Adrenal gland (tissue), 9 donors: ENCODE measurements at regions not wholly inside any gene's neighbourhood (a gene's known extent, or its start where the extent isn't known, plus 50 kb on each side); places are given as distances from the start of the nearest gene placed in this dataset.
A peak's percentile ranks its signal among the peaks of the same experiment; 100 is the strongest.

ENCODE experiments used
- DNase-seq, 7 donors: peaks; one replicate each; pipeline ENCODE4 v3.0.0-alpha.2; 2019 to 2020
- H3K27ac ChIP-seq, 5 donors: fragments of 200-600 bp; sonication (generic) in 4 of 5; 1 replicate in 3 of 5; 2 replicates in 2 of 5; pipeline versions ENCODE4 v1.5.1 to v1.8.0; 2016 to 2020; ENCODE audit warnings: mild to moderate bottlenecking in 1 of 5
- H3K27me3 ChIP-seq: fragments of 200-600 bp; 2 replicates; pipeline ENCODE4 v1.8.0; 2021
- H3K36me3 ChIP-seq, 2 donors: fragments of 200-600 bp; replicated peaks in 1 of 2; 1 replicate in 1 of 2; 2 replicates in 1 of 2; pipeline versions ENCODE4 v1.5.1 to v1.8.0; 2018 to 2022
- H3K4me1 ChIP-seq, 2 donors: fragments of 200-600 bp; replicated peaks in 1 of 2; 1 replicate in 1 of 2; 2 replicates in 1 of 2; pipeline versions ENCODE4 v1.5.1 to v1.8.0; 2018 to 2021
- H3K4me3 ChIP-seq, 4 donors: fragments of 200-600 bp; sonication (generic) in 3 of 4; one replicate each; pipeline ENCODE4 v1.5.1; 2016 to 2018
- H3K9me3 ChIP-seq, 3 donors: fragments of 200-600 bp; sonication (generic) in 1 of 3; replicated peaks in 1 of 3; 1 replicate in 2 of 3; 2 replicates in 1 of 3; pipeline versions ENCODE4 v1.5.1 to v1.8.0; 2016 to 2021
- CTCF ChIP-seq, 6 experiments: fragments of 450-650 bp in 4 of 6; fragments of 200-600 bp in 2 of 6; sonication (generic) in 1 of 6; IDR thresholded peaks; 1 replicate in 5 of 6; 2 replicates in 1 of 6; pipeline versions ENCODE4 v1.5.1 to v1.8.0; 2016 to 2021; ENCODE audit warnings: antibody characterized with exemption in 6 of 6, mild to moderate bottlenecking in 2 of 6, moderate library complexity in 1 of 6
- POLR2A ChIP-seq, 2 donors: fragments of 450-650 bp; IDR thresholded peaks; one replicate each; pipeline ENCODE4 v1.6.1; 2017; ENCODE audit warnings: antibody characterized with exemption in 2 of 2, mild to moderate bottlenecking in 2 of 2, moderate library complexity in 1 of 2
- WGBS, 4 donors: extraction: QIAGEN DNeasy Blood & Tissue Kit in 2 of 4; methylation state at CpG; one replicate each; pipeline versions ENCODE4 v1.1.5 to v1.1.7; 2013 to 2017; 5-methylcytosine and 5-hydroxymethylcytosine counted together
- intact Hi-C, 2 donors: fragments of 100-400 bp; cut with DNase I; formaldehyde crosslinking; loops; one replicate each; pipeline versions ENCODE4 v1.14.1 to v1.15.0; 2022 to 2023
- donor health status: healthy with polysubstance abuse.
- donor health status: Bipolar disorder and iron deficiency.
- donor health status: DM: yes; HTN: yes; CAD: no.
- donor health status: DM: no; HTN: no; CAD: no.
- donor health status: DM: no; HTN: no; CAD: no.

- TF ChIP-seq CTCF (IDR thresholded peaks at IDR 0.05) (no peak), POLR2A (IDR thresholded peaks at IDR 0.05) (no peak)
- H3K27me3 ChIP-seq = no peaks in the 10 kb centered on the region
- no peaks in the 10 kb centered on the region for H3K36me3 ChIP-seq
- no peaks in the 10 kb centered on the region for H3K9me3 ChIP-seq
- H3K4me3 ChIP-seq = no peak overlapping the region
- H3K27ac ChIP-seq = peak overlapping the region in 1 of 5 donors; percentile 1
- H3K4me1 ChIP-seq = no peaks in the 10 kb centered on the region
- WGBS, 4 donors = 55 to 65% (median 61%) methylated on average over 2 of the region's 2 CpGs
- intact Hi-C loops = no loop called here
- no peak for DNase-seq
Measured at GRCh38 chrX:2628751-2629315, 62.3 kb upstream of the CD99 start.

- intact Hi-C loops = no loop called here
- Histone ChIP-seq H3K4me3 (no peak overlapping the region), H3K4me1 (no peaks in the 10 kb centered on the region), H3K27me3 (no peaks in the 10 kb centered on the region), H3K36me3 (no peaks in the 10 kb centered on the region), H3K9me3 (no peaks in the 10 kb centered on the region), H3K27ac (no peak overlapping the region)
- DNase-seq = peak in 6 of 7 donors; percentile 22 to 72 (median 42)
- WGBS, 4 donors = 36 to 44% (median 41%) methylated on average over 3 of the region's 3 CpGs
- TF ChIP-seq POLR2A (IDR thresholded peaks at IDR 0.05) (no peak), CTCF (IDR thresholded peaks at IDR 0.05) (peak; percentile 21 to 67 (median 54))
Measured at GRCh38 chrX:2627272-2627867, 63.7 kb upstream of the CD99 start.

GRCh38 chrX:2626750-2627149 lies 64.3 kb upstream of the CD99 start:
- TF ChIP-seq CTCF (IDR thresholded peaks at IDR 0.05) (no peak), POLR2A (IDR thresholded peaks at IDR 0.05) (no peak)
- Histone ChIP-seq H3K36me3 (no peaks in the 10 kb centered on the region), H3K4me3 (no peak overlapping the region), H3K4me1 (no peaks in the 10 kb centered on the region), H3K27me3 (no peaks in the 10 kb centered on the region), H3K9me3 (no peaks in the 10 kb centered on the region), H3K27ac (no peak overlapping the region)
- WGBS, 4 donors = 75 to 92% (median 83%) methylated on average over 2 of the region's 2 CpGs
- no peak for DNase-seq
- intact Hi-C loops = no loop called here

- TF ChIP-seq CTCF (IDR thresholded peaks at IDR 0.05) (no peak), POLR2A (IDR thresholded peaks at IDR 0.05) (no peak)
- peaks cover 0 to 4% of the 10 kb centered on the region in 2 donors for H3K36me3 ChIP-seq
- H3K4me3 ChIP-seq = no peak overlapping the region
- H3K4me1 ChIP-seq = no peaks in the 10 kb centered on the region
- WGBS, 4 donors = 88 to 93% (median 91%) methylated on average over 3 of the region's 3 CpGs
- no peak overlapping the region for H3K27ac ChIP-seq
- intact Hi-C loops = no loop called here
- no peak for DNase-seq
- no peaks in the 10 kb centered on the region for H3K27me3 ChIP-seq
- H3K9me3 ChIP-seq = no peaks in the 10 kb centered on the region
Measured at GRCh38 chrX:2620576-2620975, 70.5 kb upstream of the CD99 start.
